ENCODE measurements at regions not wholly inside any gene's neighbourhood (a gene's known extent, or its start where the extent isn't known, plus 50 kb on each side); places are given as distances from the start of the nearest gene placed in this dataset.
"Not testable (repeated sequence)": the region's sequence is repeated elsewhere in the genome, so short reads cannot be mapped to it uniquely, and the experiment has no call there.

DNA sequence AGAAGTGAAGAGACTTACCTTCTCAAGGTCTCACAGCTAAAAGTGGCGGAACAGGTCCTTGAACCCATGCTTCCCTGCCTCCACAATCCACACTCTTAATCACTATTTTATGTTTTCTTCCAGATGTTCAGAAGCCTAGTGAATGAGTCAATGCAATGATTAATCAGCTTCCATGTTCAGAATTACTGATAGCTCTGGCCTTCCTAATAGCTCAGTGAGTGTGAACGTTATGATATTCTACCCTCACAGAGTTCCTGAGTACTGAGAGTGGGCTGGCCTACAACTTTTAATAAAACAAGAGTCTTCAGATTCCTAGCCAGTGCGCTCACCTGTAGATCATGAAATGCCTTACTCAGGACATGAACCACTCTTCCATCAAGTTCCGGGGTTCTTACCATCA lies 443.0 kb upstream of the ADAMTS9 start:
- intact Hi-C loops (cut with micrococcal nuclease) = no loop called here
- no peak for DNase-seq
- no peak for ATAC-seq

GRCh38 chr3:65128346-65128745 lies 440.5 kb upstream of the ADAMTS9 start:
- DNase-seq (no peak), ATAC-seq (no peak)
- intact Hi-C loops (cut with micrococcal nuclease) = no loop called here

- no peak for DNase-seq
- ATAC-seq = no peak
- intact Hi-C loops (cut with micrococcal nuclease) = no loop called here
Measured at GRCh38 chr3:65126527-65127410, 439.0 kb upstream of the ADAMTS9 start.

DNA sequence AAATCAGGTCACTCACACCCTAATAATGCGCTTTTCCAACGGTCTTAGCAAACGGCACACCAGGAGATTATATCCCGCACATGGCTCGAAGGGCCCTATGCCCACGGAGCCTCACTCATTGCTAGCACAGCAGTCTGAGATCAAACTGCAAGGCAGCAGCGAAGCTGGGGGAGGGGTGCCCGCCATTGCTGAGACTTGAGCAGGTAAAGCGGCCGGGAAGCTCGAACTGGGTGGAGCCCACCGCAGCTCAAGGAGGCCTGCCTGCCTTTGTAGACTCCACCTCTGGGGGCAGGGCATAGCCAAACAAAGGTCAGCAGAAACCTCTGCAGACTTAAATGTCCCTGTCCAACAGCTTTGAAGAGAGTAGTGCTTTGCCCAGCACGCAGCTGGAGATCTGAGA lies 432.4 kb upstream of the ADAMTS9 start:
- ATAC-seq = not testable (repeated sequence)

DNA sequence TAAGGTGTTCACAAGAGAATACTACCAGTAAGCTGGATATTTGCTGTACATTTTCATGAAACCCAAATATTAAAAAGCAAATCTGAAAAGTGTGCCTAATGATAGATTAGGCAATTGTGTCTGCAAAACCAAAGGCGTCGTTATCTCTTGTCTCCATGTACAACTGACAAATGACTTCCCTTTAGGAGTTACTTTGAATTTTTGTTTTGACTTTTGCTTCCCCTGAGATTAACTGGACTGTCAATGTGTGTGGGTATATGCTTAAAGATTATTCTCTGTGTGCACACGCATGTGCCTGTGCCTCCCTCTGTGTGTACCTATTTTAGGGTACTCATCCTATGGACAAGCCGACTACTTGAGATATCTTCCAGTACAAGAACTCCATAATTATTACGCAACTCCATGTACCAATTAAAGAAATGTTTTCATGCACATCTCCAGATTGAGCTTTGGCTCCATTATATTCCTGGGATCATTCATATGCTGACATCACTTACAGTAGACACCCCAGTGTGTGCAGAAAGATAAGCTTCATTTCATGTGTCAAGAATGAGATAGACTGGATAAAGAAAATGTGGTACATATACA lies 431.2 kb upstream of the ADAMTS9 start:
- no peak for DNase-seq
- intact Hi-C loops (cut with micrococcal nuclease) = no loop called here
- ATAC-seq = no peak

More for the DNA sequence above, 432.4 kb upstream of the ADAMTS9 start:
- intact Hi-C loops (cut with micrococcal nuclease); DNase-seq: not testable (repeated sequence)

GRCh38 chr3:65114041-65114440 lies 426.2 kb upstream of the ADAMTS9 start:
- intact Hi-C loops (cut with micrococcal nuclease) = no loop called here
- no peak for ATAC-seq
- DNase-seq = no peak

DNA sequence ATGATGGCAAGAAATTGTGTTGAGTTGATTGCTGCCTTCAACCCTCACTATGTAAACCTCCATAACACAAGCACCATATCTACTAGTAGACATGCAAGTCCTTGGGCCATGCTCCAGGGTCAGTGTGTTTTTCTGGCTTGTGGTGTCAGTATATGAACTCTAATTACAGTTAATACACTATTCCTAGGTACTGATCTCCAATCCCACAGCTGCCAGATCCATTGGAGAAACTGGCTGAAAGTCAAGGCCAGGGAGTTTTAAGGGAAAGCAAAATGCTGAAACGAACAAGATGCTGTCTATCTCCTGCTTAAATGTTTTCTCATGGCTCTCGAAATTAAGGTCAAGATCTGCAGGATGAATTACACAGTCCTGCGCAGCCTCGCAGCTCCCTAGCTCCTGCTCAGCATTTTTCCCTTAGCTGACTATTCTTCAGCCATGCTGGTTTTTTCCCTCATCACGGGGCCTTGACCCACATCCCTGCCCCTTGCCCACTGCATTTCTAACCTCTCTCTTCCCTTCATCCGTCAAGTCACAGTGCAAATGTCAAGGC lies 425.0 kb upstream of the ADAMTS9 start:
- peak; percentile 53 for ATAC-seq
- intact Hi-C loops (cut with micrococcal nuclease) = no loop called here

GRCh38 chr3:65110661-65111060 lies 422.9 kb upstream of the ADAMTS9 start:
- intact Hi-C loops (cut with micrococcal nuclease) = no loop called here
- ATAC-seq = no peak

More for the DNA sequence above, 425.0 kb upstream of the ADAMTS9 start:
- no peak for DNase-seq

DNA sequence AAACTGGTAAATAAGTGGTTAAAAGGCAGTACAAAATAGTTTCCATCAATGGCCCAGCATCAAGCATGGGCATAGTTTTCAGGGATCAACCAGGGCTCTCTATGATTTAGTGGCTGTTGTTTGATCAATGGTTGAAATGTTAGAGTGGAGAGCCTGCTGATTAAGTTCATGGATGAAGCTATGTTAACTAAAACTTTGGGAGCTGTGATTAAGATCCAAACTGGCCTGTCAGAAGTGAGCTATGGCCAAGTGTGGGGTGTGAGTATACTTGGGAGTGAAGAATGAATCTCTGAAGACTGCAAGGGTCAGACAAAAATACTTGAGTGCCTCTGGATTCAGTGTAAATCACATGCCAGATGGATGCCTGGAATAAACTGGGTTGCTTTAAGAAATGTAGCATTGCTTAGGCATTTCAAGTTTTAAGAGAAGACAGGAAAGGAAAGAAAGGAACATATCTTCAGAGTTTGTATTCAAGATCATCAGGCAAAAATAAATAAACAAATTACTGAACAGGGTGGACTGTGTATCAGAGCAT lies 422.2 kb upstream of the ADAMTS9 start:
- DNase-seq (no peak), ATAC-seq (no peak)
- intact Hi-C loops (cut with micrococcal nuclease) = no loop called here

More at GRCh38 chr3:65110661-65111060, 422.9 kb upstream of the ADAMTS9 start:
- no peak for DNase-seq

- ATAC-seq = peak; percentile 41
- intact Hi-C loops (cut with micrococcal nuclease) = no loop called here
- no peak for DNase-seq
Measured at GRCh38 chr3:65107174-65107573, 419.4 kb upstream of the ADAMTS9 start.

DNA sequence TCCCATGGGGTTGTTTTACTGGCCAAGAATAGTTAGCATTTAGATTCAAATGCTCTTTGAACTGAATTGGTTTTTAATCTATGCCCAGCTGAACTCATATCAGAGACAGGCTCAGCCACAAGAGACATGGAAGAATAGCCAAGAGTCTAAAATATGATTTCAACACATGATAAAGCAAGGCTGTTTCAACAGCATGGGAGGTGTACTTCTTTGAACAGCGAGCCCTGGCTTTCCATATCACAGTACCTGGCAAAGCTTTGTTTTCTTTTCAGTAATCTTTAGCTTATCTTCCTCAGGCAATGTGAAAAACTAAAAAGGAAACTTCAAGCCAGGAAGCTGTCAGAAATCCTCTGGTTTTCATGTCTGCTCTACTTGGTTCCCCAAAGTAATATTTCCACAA lies 413.6 kb upstream of the ADAMTS9 start:
- DNase-seq = no peak
- no peak for ATAC-seq
- intact Hi-C loops (cut with micrococcal nuclease) = no loop called here

DNA sequence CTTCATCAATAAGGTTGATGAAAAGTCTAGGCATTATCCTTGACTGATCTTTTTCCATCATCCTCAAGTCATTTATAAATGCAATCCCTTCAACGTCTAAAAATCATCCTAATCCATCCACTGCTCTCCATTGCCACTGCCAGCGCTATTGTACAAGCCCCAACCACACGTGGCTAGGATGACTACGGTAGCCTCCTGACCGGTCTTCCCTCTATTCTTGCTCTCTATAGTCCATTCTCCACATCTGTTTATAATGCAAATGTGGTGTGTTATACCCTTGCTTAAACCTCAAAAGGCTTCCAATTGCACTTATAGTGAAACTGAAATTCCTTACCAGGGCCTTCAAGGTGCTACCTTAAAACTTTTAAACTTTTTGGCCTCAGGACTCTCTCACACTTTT lies 410.6 kb upstream of the ADAMTS9 start:
- DNase-seq = no peak
- intact Hi-C loops (cut with micrococcal nuclease) = no loop called here
- ATAC-seq = no peak

GRCh38 chr3:65096110-65096745 lies 408.4 kb upstream of the ADAMTS9 start:
- DNase-seq = no peak
- ATAC-seq = peak; percentile 41
- intact Hi-C loops (cut with micrococcal nuclease) = no loop called here

DNA sequence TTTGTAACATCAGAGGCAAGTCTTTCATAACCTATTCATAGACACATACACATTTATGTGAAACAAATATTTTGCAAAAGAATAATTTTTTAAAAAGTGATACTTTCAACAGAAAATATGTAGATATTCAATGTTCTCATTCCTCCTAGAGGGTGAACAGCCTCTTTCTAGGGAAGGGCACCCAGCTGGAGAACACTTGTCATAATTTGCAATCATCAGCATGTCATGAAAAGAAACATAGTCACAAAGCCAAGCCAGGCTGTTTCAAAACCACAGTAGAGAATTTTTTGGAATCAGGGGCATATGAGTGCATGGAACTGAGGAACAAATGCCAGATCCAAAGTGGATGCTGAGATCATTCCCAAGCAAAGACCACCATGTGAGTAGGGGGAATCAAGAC lies 406.9 kb upstream of the ADAMTS9 start:
- no peak for DNase-seq
- intact Hi-C loops (cut with micrococcal nuclease) = no loop called here
- no peak for ATAC-seq

GRCh38 chr3:65093641-65094040 lies 405.8 kb upstream of the ADAMTS9 start:
- intact Hi-C loops (cut with micrococcal nuclease) = no loop called here
- ATAC-seq = no peak
- DNase-seq = no peak

DNA sequence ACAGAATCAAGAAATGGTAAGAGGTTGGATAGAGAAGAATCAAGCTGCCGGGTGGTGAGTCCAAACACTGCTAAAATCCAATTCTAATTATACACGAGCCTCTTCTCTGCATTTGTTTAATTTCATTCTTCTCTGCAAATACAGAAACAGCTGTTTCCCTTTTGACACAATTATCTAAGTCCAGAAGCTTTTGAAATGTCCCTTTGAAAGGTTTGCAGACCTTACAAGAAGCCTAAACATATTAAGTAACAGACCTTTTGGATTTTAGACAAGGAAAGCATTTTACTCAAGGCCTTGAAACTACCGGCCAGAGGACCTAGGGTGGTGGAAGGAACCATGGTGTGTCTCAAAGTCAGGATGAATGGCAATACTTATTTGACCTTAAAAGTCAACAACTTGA lies 403.8 kb upstream of the ADAMTS9 start:
- ATAC-seq (no peak), DNase-seq (no peak)
- intact Hi-C loops (cut with micrococcal nuclease) = no loop called here

DNA sequence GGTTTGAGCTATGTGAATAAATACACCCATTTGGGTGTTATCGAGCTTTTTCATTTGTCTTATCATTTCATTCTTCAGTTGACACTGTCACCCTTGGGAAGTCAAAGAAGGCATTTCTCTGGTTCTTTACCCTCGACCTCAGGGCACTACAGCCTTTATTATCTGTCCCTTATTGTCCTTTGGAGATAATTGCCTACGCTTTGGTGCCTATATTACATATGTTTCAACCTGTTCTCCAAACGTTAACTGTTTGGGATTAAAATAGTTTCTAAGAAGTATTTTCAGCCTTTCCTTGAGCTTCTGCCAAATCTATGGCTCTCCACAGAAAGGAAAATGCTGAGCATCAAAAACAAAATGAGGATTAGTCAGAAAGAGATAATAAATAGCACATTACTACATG lies 395.4 kb upstream of the ADAMTS9 start:
- DNase-seq = no peak
- no peak for ATAC-seq
- intact Hi-C loops (cut with micrococcal nuclease) = no loop called here

DNA sequence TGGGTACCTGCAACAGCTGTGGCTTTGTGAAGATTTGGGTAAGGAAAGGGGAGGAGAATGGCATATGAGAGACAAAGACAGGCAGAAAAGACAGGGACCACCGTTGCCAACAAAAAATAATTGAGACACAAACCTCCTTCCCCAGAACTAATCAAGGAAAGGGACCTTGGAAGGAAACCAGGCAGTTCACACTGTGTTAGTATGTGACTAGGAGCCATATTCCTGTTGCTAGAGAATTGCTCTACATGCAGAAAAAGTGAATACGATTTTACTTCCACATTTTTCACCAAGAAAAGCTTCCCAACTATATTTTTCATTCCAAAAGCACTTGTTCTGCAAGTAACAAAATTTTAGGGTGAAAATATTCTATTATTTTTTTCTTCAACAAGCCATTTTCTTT lies 393.7 kb upstream of the ADAMTS9 start:
- intact Hi-C loops (cut with micrococcal nuclease) = no loop called here
- no peak for DNase-seq
- no peak for ATAC-seq

DNA sequence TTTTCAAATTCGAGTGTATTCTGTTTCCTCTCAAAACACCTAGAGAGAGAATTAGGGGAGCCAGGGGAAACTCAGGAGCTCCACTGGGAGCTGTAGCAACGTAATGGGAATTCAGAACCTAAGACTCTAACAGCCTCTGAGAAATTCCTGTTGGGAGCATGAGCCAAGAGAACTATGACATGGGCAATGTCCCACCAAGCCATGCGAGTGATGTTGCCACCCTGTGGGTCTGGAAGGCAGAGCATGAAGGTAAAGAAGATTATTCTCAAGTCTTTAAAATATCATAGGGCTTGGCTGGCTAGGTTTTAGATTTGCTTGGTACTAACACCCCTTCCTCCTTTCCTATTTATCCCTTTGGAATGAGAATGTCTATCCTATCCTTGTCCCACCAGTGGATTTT lies 392.6 kb upstream of the ADAMTS9 start:
- intact Hi-C loops (cut with micrococcal nuclease) = no loop called here
- peak; percentile 29 for DNase-seq

GRCh38 chr3:65079560-65079959 lies 391.8 kb upstream of the ADAMTS9 start:
- intact Hi-C loops (cut with micrococcal nuclease) = no loop called here
- DNase-seq (no peak), ATAC-seq (no peak)

More for the DNA sequence above, 392.6 kb upstream of the ADAMTS9 start:
- ATAC-seq = peak; percentile 60
